Stomach (tissue), 4 donors: ENCODE measurements at regions not wholly inside any gene's neighbourhood (a gene's known extent, or its start where the extent isn't known, plus 50 kb on each side); places are given as distances from the start of the nearest gene placed in this dataset.

Experiments
- CTCF ChIP-seq, 7 experiments: fragments of 450-650 bp in 4 of 7; fragments of 200-600 bp in 3 of 7; sonication (generic) in 3 of 7; IDR thresholded peaks; one replicate each; pipeline ENCODE4 v1.5.1; 2016 to 2019; ENCODE audit warnings: antibody characterized with exemption in 7 of 7, control low read depth in 2 of 7, mild to moderate bottlenecking in 1 of 7
- EP300 ChIP-seq: sonication (generic); formaldehyde crosslinking; IDR thresholded peaks from one replicate; pipeline ENCODE4 v1.6.1; 2017; ENCODE audit warnings: antibody characterized with exemption
- POLR2A ChIP-seq, 4 donors: fragments of 450-650 bp; IDR thresholded peaks; one replicate each; pipeline ENCODE4 v1.6.1; 2016; ENCODE audit warnings: antibody characterized with exemption in 4 of 4, control low read depth in 2 of 4, mild to moderate bottlenecking in 1 of 4, moderate library complexity in 1 of 4
- POLR2AphosphoS5 ChIP-seq, 3 donors: sonication (generic); formaldehyde crosslinking; IDR thresholded peaks; one replicate each; pipeline ENCODE4 v1.6.1; 2016; ENCODE audit warnings: antibody characterized with exemption in 3 of 3

- TF ChIP-seq CTCF (IDR thresholded peaks at IDR 0.05) (no peak), POLR2A (IDR thresholded peaks at IDR 0.05) (no peak), EP300 (no peak), POLR2AphosphoS5 (IDR thresholded peaks at IDR 0.05) (no peak)
Observed at GRCh38 chr1:117714546-117714945, 108.7 kb downstream of the TENT5C start.
